ENCODE measurements at regions not wholly inside any gene's neighbourhood (a gene's known extent, or its start where the extent isn't known, plus 50 kb on each side); places are given as distances from the start of the nearest gene placed in this dataset.

- no peaks in the 10 kb centered on the region for H3K27me3 ChIP-seq (ENCODE audit: insufficient read depth)
- no peak for DNase-seq
- no peaks in the 10 kb centered on the region for H3F3A ChIP-seq (replicated peaks; ENCODE audit: insufficient read depth)
- no peaks in the 10 kb centered on the region for H3K79me2 ChIP-seq (ENCODE audit: insufficient read depth)
- no peak overlapping the region for H3K4me2 ChIP-seq
- no peaks in the 10 kb centered on the region for H3K9me3 ChIP-seq
- no peak for TF ChIP-seq CHD2 (IDR thresholded peaks at IDR 0.05; ENCODE audit: low read length, partially characterized antibody)
- no peak for TF ChIP-seq RFX5 (IDR thresholded peaks at IDR 0.05; ENCODE audit: low read length)
- TF ChIP-seq FOXM1 (IDR thresholded peaks at IDR 0.05; ENCODE audit: low read depth) = no peak
- no peak for TF ChIP-seq FOSL2 (IDR thresholded peaks at IDR 0.05; ENCODE audit: borderline replicate concordance, low read depth)
- TF ChIP-seq GATA2 (CRISPR knock-in tag; IDR thresholded peaks at IDR 0.05) = no peak
- no peak for TF ChIP-seq USF2 (IDR thresholded peaks at IDR 0.05; ENCODE audit: borderline replicate concordance, low read depth, low read length)
- TF ChIP-seq TEAD4 (IDR thresholded peaks at IDR 0.05; ENCODE audit: borderline replicate concordance, insufficient read depth) = no peak
- no peak for TF ChIP-seq GABPA (IDR thresholded peaks at IDR 0.05; ENCODE audit: low read depth)
- TF ChIP-seq USF1 (IDR thresholded peaks at IDR 0.05; ENCODE audit: borderline replicate concordance, low read depth) = no peak
- TF ChIP-seq JUND (IDR thresholded peaks at IDR 0.05) = no peak
- no peak for TF ChIP-seq EZH2phosphoT487 (IDR thresholded peaks at IDR 0.05; ENCODE audit: borderline replicate concordance, low read depth)
- no peak for TF ChIP-seq EP300 (IDR thresholded peaks at IDR 0.05; ENCODE audit: borderline replicate concordance in 1 of 2, low read depth in 1 of 2, low read length in 1 of 2)
- TF ChIP-seq TCF12 (IDR thresholded peaks at IDR 0.05) = no peak
- no peak for TF ChIP-seq CTCF (IDR thresholded peaks at IDR 0.05)
- no peak for TF ChIP-seq PBX3 (IDR thresholded peaks at IDR 0.05)
- CTCF ChIA-PET = interaction anchor here (0.6 to 1.0 kb wide), 2 partner anchors 20 to 83 kb away, joined by 3 read pairs; no protein-coding TSS in a partner anchor
- H3K9me2 ChIP-seq = 0 out of 2 replicates have a peak, but pooled peaks cover 2% of the 10 kb centered on the region
- H3K4me3 ChIP-seq (ENCODE audit: low read depth in 2 of 2, low read length in 1 of 2) = no peak overlapping the region
- H3K9ac ChIP-seq = no peak overlapping the region
- POLR2A ChIA-PET = no interaction called here
- WGBS (ENCODE audit: low lambda C conversion rate) = 4% methylated on average over 5 of the region's 5 CpGs
- no peaks in the 10 kb centered on the region for H3K36me3 ChIP-seq (replicated peaks in 1 of 2; ENCODE audit: control insufficient read depth in 1 of 2, insufficient read depth in 2 of 2, low read length in 1 of 2)
- no peak overlapping the region for H3K27ac ChIP-seq (ENCODE audit: low read depth in 2 of 2, low read length in 1 of 2)
- H4K20me1 ChIP-seq (ENCODE audit: insufficient read depth) = no peaks in the 10 kb centered on the region
- no peak overlapping the region for H2AFZ ChIP-seq (ENCODE audit: low read depth)
- H3K4me1 ChIP-seq (ENCODE audit: control insufficient read depth in 1 of 2, insufficient read depth in 2 of 2, low read depth in 1 of 2, low read length in 1 of 2) = no peaks in the 10 kb centered on the region
These were observed 134.7 kb downstream of the POLR1F start for GRCh38 chr7:19574131-19574530.
